NT2/D1 (cell line): ENCODE measurements at regions not wholly inside any gene's neighbourhood (a gene's known extent, or its start where the extent isn't known, plus 50 kb on each side); places are given as distances from the start of the nearest gene placed in this dataset.

ENCODE experiments used
- DNase-seq: peaks from one replicate; pipeline ENCODE4 v3.0.0-alpha.2; 2011; ENCODE audit warnings: low read depth, low spot score
- H3K27me3 ChIP-seq: 2 replicates; pipeline ENCODE4 v1.6.0; 2011; ENCODE audit warnings: mild to moderate bottlenecking; ENCODE audit not compliant: insufficient read length, insufficient read depth
- H3K36me3 ChIP-seq: 2 replicates; pipeline ENCODE4 v1.6.1; 2011; ENCODE audit warnings: mild to moderate bottlenecking, low read length, mixed read lengths; ENCODE audit not compliant: insufficient read depth, insufficient read length
- H3K4me1 ChIP-seq: 2 replicates; pipeline ENCODE4 v1.5.1; 2011; ENCODE audit not compliant: insufficient read depth, insufficient read length
- H3K4me3 ChIP-seq: 2 replicates; pipeline ENCODE4 v1.5.1; 2011; ENCODE audit warnings: low read depth; ENCODE audit not compliant: insufficient read length
- H3K9ac ChIP-seq: 2 replicates; pipeline ENCODE4 v1.6.0; 2011; ENCODE audit warnings: low read depth; ENCODE audit not compliant: insufficient read length
- H3K9me3 ChIP-seq: 2 replicates; pipeline ENCODE4 v1.5.1; 2011; ENCODE audit warnings: mild to moderate bottlenecking, low read length; ENCODE audit not compliant: insufficient read depth
- SUZ12 ChIP-seq: IDR thresholded peaks from 2 replicates; pipeline ENCODE4 v1.6.1; 2011; ENCODE audit not compliant: insufficient read length, insufficient read depth; ENCODE audit errors: extremely low read depth
- YY1 ChIP-seq: IDR thresholded peaks from 2 replicates; pipeline ENCODE4 v1.6.1; 2011; ENCODE audit not compliant: insufficient read length, insufficient read depth
- ZNF274 ChIP-seq: IDR thresholded peaks from 2 replicates; pipeline ENCODE4 v1.6.1; 2011; ENCODE audit warnings: mild to moderate bottlenecking, low read depth, low read length

- Histone ChIP-seq H3K9ac (no peak overlapping the region), H3K27me3 (no peaks in the 10 kb centered on the region), H3K36me3 (no peaks in the 10 kb centered on the region), H3K4me3 (no peak overlapping the region), H3K9me3 (no peaks in the 10 kb centered on the region), H3K4me1 (no peaks in the 10 kb centered on the region)
- DNase-seq: no peak
- TF ChIP-seq ZNF274 (no peak), SUZ12 (no peak), YY1 (no peak)
These were observed 352.7 kb downstream of the ARL6IP6 start for GRCh38 chr2:153071090-153071489.

- H3K4me1 ChIP-seq: no peaks in the 10 kb centered on the region
- H3K36me3 ChIP-seq: no peaks in the 10 kb centered on the region
- H3K9me3 ChIP-seq: no peaks in the 10 kb centered on the region
- no peak for TF ChIP-seq YY1
- no peak overlapping the region for H3K4me3 ChIP-seq
- no peaks in the 10 kb centered on the region for H3K27me3 ChIP-seq
- no peak for DNase-seq
- no peak overlapping the region for H3K9ac ChIP-seq
These were observed 350.5 kb downstream of the ARL6IP6 start for GRCh38 chr2:153068915-153069314.

- no peak for DNase-seq
- H3K4me1 ChIP-seq: no peaks in the 10 kb centered on the region
These were observed 349.6 kb downstream of the ARL6IP6 start for GRCh38 chr2:153068052-153068451.

GRCh38 chr2:153059338-153060052 lies 341.1 kb downstream of the ARL6IP6 start:
- no peaks in the 10 kb centered on the region for H3K9me3 ChIP-seq
- H3K4me3 ChIP-seq: no peak overlapping the region
- no peak overlapping the region for H3K9ac ChIP-seq
- DNase-seq: peak; percentile 66
- no peaks in the 10 kb centered on the region for H3K36me3 ChIP-seq
- TF ChIP-seq ZNF274 (no peak), SUZ12 (no peak), YY1 (no peak)
- H3K27me3 ChIP-seq: no peaks in the 10 kb centered on the region
- H3K4me1 ChIP-seq: no peaks in the 10 kb centered on the region

More at GRCh38 chr2:153068052-153068451, 349.6 kb downstream of the ARL6IP6 start:
- TF ChIP-seq YY1 (no peak), ZNF274 (no peak), SUZ12 (no peak)
- no peaks in the 10 kb centered on the region for H3K27me3 ChIP-seq
- H3K9ac ChIP-seq: no peak overlapping the region
- no peak overlapping the region for H3K4me3 ChIP-seq
- no peaks in the 10 kb centered on the region for H3K36me3 ChIP-seq
- H3K9me3 ChIP-seq: no peaks in the 10 kb centered on the region

- no peaks in the 10 kb centered on the region for H3K36me3 ChIP-seq
- H3K4me3 ChIP-seq: no peak overlapping the region
- H3K9me3 ChIP-seq: no peaks in the 10 kb centered on the region
- no peaks in the 10 kb centered on the region for H3K4me1 ChIP-seq
- no peak overlapping the region for H3K9ac ChIP-seq
- no peaks in the 10 kb centered on the region for H3K27me3 ChIP-seq
- no peak for TF ChIP-seq YY1
- TF ChIP-seq ZNF274: no peak
- no peak for TF ChIP-seq SUZ12
- no peak for DNase-seq
These were observed 339.3 kb downstream of the ARL6IP6 start for GRCh38 chr2:153057743-153058142.

GRCh38 chr2:153055182-153055581 lies 336.8 kb downstream of the ARL6IP6 start:
- no peak for DNase-seq
- Histone ChIP-seq H3K9me3 (no peaks in the 10 kb centered on the region), H3K4me3 (no peak overlapping the region), H3K4me1 (no peaks in the 10 kb centered on the region), H3K9ac (no peak overlapping the region), H3K36me3 (no peaks in the 10 kb centered on the region), H3K27me3 (no peaks in the 10 kb centered on the region)
- TF ChIP-seq SUZ12 (no peak), YY1 (no peak), ZNF274 (no peak)

GRCh38 chr2:153052807-153053559 lies 334.6 kb downstream of the ARL6IP6 start:
- H3K36me3 ChIP-seq: no peaks in the 10 kb centered on the region
- no peaks in the 10 kb centered on the region for H3K4me1 ChIP-seq
- TF ChIP-seq SUZ12: no peak
- no peak for TF ChIP-seq ZNF274
- no peak for TF ChIP-seq YY1
- no peak for DNase-seq
- no peak overlapping the region for H3K9ac ChIP-seq
- H3K4me3 ChIP-seq: no peak overlapping the region
- H3K27me3 ChIP-seq: no peaks in the 10 kb centered on the region
- H3K9me3 ChIP-seq: no peaks in the 10 kb centered on the region

- no peaks in the 10 kb centered on the region for H3K4me1 ChIP-seq
- TF ChIP-seq ZNF274 (no peak), YY1 (no peak), SUZ12 (no peak)
- no peak overlapping the region for H3K9ac ChIP-seq
These were observed 328.8 kb downstream of the ARL6IP6 start for GRCh38 chr2:153047220-153047619.

More at GRCh38 chr2:153047220-153047619, 328.8 kb downstream of the ARL6IP6 start:
- DNase-seq: no peak
- Histone ChIP-seq H3K27me3 (no peaks in the 10 kb centered on the region), H3K36me3 (no peaks in the 10 kb centered on the region), H3K9me3 (no peaks in the 10 kb centered on the region), H3K4me3 (no peak overlapping the region)
